ENCODE measurements at regions not wholly inside any gene's neighbourhood (a gene's known extent, or its start where the extent isn't known, plus 50 kb on each side); places are given as distances from the start of the nearest gene placed in this dataset.
"Not testable (repeated sequence)": the region's sequence is repeated elsewhere in the genome, so short reads cannot be mapped to it uniquely, and the experiment has no call there.

DNA sequence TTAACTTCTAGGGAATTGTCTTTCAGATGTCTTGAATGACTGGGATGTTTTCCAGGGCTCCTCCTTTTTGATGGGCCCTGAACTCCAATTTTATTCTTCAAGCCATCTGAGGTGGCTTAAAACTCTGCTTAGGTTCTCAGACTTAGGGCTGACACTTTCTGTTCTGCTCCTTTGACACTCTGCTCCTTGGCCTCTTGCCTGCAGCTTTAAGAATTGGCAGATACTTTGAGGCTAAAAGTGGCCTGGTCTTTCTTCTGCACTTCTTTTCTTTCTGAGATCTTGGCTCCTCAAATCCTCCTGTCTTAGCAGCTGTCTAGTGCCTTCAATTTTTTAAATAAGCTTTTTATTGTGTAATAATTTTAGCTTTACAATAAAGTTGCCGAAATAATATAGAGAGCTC lies 294.6 kb downstream of the RPS6KC1 start:
- peaks cover 11% of the 10 kb centered on the region for H3K27me3 Mint-ChIP-seq (ENCODE audit: low read depth)
- no peaks in the 10 kb centered on the region for H3K4me1 Mint-ChIP-seq (ENCODE audit: low read depth)
- no peak for DNase-seq
- H3K36me3 Mint-ChIP-seq (ENCODE audit: low read depth), result no peaks in the 10 kb centered on the region
- H3K9me3 Mint-ChIP-seq, result no peaks in the 10 kb centered on the region
- CTCF ChIA-PET, result no interaction called here
- intact Hi-C loops (cut with micrococcal nuclease), result no loop called here
- no peak overlapping the region for H3K27ac Mint-ChIP-seq
- no peak overlapping the region for H3K4me3 Mint-ChIP-seq

GRCh38 chr1:213357403-213357802 lies 306.4 kb downstream of the RPS6KC1 start:
- no peak for DNase-seq
- Mint-ChIP-seq H3K4me1 (ENCODE audit: low read depth) (no peaks in the 10 kb centered on the region), H3K27me3 (ENCODE audit: low read depth) (peaks cover 2% of the 10 kb centered on the region), H3K4me3 (no peak overlapping the region), H3K27ac (no peak overlapping the region), H3K36me3 (ENCODE audit: low read depth) (no peaks in the 10 kb centered on the region), H3K9me3 (no peaks in the 10 kb centered on the region)
- CTCF ChIA-PET, result no interaction called here
- intact Hi-C loops (cut with micrococcal nuclease), result loop anchor here (10.0 kb wide), 1 partner anchor 113 kb away; no protein-coding TSS in a partner anchor

- intact Hi-C loops (cut with micrococcal nuclease), result loop anchor here (10.0 kb wide), 1 partner anchor 114 kb away; no protein-coding TSS in a partner anchor
- not testable (repeated sequence) for H3K36me3 Mint-ChIP-seq (ENCODE audit: low read depth)
Measured at GRCh38 chr1:213358368-213358767, 307.3 kb downstream of the RPS6KC1 start.

DNA sequence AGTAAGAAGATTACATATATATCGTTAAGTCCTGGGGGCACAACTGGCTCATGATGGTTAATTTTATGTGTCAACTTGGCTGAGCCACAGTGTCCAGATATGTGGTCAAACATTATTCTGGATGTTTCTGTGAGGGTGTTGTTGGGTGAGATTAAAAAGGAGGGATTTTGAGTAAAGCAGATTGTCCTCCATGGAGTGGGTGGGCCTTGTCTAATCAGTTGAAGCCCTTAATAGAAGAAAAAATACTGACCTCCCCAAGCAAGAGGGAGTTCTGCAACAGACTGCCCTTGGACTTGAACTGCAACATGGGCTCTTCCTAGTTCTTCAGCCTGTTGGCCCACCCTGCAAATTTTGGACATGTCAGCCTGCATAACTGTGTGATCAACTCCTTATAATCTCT lies 311.6 kb downstream of the RPS6KC1 start:
- no peaks in the 10 kb centered on the region for H3K9me3 Mint-ChIP-seq
- CTCF ChIA-PET, result no interaction called here
- no peak for DNase-seq
- H3K4me3 Mint-ChIP-seq, result no peak overlapping the region
- intact Hi-C loops (cut with micrococcal nuclease), result no loop called here
- H3K27ac Mint-ChIP-seq, result no peak overlapping the region
- no peaks in the 10 kb centered on the region for H3K27me3 Mint-ChIP-seq (ENCODE audit: low read depth)
- no peaks in the 10 kb centered on the region for H3K36me3 Mint-ChIP-seq (ENCODE audit: low read depth)
- no peaks in the 10 kb centered on the region for H3K4me1 Mint-ChIP-seq (ENCODE audit: low read depth)

More at GRCh38 chr1:213358368-213358767, 307.3 kb downstream of the RPS6KC1 start:
- H3K27ac Mint-ChIP-seq; H3K9me3 Mint-ChIP-seq; DNase-seq; H3K4me3 Mint-ChIP-seq; H3K27me3 Mint-ChIP-seq (ENCODE audit: low read depth); H3K4me1 Mint-ChIP-seq (ENCODE audit: low read depth); CTCF ChIA-PET: not testable (repeated sequence)

DNA sequence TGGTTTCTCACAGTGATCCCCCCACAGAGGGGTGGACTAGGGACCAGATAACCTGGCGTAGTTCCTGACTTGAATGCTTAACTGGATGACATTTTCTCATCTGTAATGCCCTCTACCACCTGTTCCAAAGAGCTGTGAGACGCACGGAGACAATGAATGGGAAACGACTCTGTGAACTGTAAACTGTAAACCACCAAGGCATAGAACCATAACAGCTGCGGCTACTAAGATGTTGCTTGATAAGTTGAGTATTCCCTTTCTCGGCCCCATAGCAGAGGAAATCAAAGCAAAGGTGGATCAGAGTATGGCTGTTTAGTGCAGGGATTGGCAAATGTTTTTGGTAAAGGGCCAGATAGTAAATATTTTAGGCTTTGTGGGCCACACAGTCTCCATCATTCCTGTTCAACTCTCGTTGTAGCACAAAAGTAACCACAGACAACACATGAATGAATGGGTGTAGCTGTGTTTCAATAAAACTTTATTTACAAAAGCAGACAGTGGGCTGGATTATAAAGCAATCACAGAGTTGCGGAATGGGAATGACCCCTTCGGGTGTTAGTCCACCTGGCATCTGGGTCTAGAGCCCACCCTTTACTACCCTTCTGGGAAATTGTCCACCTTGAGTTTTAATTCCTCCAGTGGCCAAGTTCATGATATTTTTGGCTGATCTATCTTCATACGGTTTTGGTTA lies 315.2 kb downstream of the RPS6KC1 start:
- CTCF ChIA-PET, result no interaction called here
- H3K27me3 Mint-ChIP-seq (ENCODE audit: low read depth), result no peaks in the 10 kb centered on the region
- no peak overlapping the region for H3K27ac Mint-ChIP-seq
- no peak for DNase-seq
- no peaks in the 10 kb centered on the region for H3K4me1 Mint-ChIP-seq (ENCODE audit: low read depth)
- no peak overlapping the region for H3K4me3 Mint-ChIP-seq
- H3K9me3 Mint-ChIP-seq, result no peaks in the 10 kb centered on the region
- intact Hi-C loops (cut with micrococcal nuclease), result no loop called here
- H3K36me3 Mint-ChIP-seq (ENCODE audit: low read depth), result no peaks in the 10 kb centered on the region

GRCh38 chr1:213369465-213369864 lies 318.4 kb downstream of the RPS6KC1 start:
- Mint-ChIP-seq H3K9me3 (no peaks in the 10 kb centered on the region), H3K27me3 (ENCODE audit: low read depth) (no peaks in the 10 kb centered on the region), H3K36me3 (ENCODE audit: low read depth) (no peaks in the 10 kb centered on the region), H3K4me1 (ENCODE audit: low read depth) (no peaks in the 10 kb centered on the region), H3K27ac (no peak overlapping the region), H3K4me3 (no peak overlapping the region)
- intact Hi-C loops (cut with micrococcal nuclease), result no loop called here
- no peak for DNase-seq
- CTCF ChIA-PET, result no interaction called here

DNA sequence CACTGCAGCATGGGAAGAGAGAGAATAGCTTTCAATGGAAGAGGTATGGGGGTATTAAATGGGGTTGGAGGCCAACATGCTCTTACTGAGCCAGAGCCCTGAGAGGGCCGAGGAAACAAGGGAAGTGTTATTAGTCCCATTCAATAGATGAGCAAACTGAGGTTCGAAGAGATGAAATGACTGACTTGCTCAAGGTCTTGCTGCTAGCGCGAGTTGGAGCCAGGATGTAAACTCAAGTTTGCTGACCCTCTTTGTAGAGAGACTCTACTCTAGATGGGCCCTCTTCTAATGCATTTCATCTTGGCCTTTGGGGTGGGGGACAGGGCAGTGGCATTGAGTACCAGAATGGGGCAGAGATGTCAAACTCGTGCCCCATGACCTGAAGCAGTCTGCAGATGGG lies 319.5 kb downstream of the RPS6KC1 start:
- Mint-ChIP-seq H3K27ac (no peak overlapping the region), H3K9me3 (no peaks in the 10 kb centered on the region), H3K4me3 (no peak overlapping the region), H3K4me1 (ENCODE audit: low read depth) (no peaks in the 10 kb centered on the region), H3K36me3 (ENCODE audit: low read depth) (no peaks in the 10 kb centered on the region), H3K27me3 (ENCODE audit: low read depth) (no peaks in the 10 kb centered on the region)
- CTCF ChIA-PET, result no interaction called here
- DNase-seq, result no peak
- intact Hi-C loops (cut with micrococcal nuclease), result loop anchor here (5.0 kb wide), 3 partner anchors 248 to 617 kb away; partner anchors contain the start of gene PROX1

- CTCF ChIA-PET, result no interaction called here
- no peak for DNase-seq
- H3K9me3 Mint-ChIP-seq, result no peaks in the 10 kb centered on the region
- H3K27me3 Mint-ChIP-seq (ENCODE audit: low read depth), result no peaks in the 10 kb centered on the region
- no peak overlapping the region for H3K4me3 Mint-ChIP-seq
- H3K27ac Mint-ChIP-seq, result no peak overlapping the region
- no peaks in the 10 kb centered on the region for H3K36me3 Mint-ChIP-seq (ENCODE audit: low read depth)
- H3K4me1 Mint-ChIP-seq (ENCODE audit: low read depth), result no peaks in the 10 kb centered on the region
- intact Hi-C loops (cut with micrococcal nuclease), result loop anchor here (5.0 kb wide), 3 partner anchors 249 to 616 kb away; partner anchors contain the start of gene PROX1
Measured at GRCh38 chr1:213371525-213371846, 320.4 kb downstream of the RPS6KC1 start.

DNA sequence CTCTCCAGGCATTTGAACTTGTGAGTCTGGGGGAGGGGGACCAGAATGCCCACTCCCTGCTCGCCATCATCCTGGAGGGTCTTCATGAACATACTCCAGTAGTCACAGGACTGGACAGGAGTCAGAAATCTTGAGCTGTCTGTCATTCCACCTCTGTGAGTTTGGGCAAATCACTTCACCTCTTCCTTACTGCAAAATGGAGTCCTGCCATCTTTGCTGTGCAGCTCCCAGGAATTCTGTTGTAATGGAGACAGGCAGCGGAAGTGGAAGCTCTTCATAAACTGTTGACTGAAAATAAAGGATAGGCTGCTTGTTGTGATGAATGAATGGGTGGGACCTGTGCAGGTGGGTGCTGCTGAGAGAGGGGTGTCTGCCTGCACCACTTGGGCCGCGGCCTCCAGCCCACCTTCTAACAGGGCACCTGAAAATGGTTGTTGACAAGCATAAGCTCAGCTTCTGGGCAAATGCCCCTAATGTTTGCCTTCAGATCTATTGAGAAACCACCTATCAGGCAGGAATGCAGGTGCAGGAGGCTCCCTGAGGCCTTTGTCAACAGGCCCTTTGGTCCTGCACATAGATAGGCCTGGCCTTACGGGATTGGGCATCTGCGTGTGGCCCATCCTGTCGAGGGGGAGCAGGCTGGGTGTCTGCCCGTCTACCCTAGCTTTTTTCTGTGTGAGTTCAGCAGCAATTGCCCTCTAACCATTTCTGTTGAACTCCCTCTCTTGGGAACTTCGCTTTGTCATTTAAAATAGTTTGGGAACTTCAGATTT lies 321.0 kb downstream of the RPS6KC1 start:
- H3K36me3 Mint-ChIP-seq (ENCODE audit: low read depth), result no peaks in the 10 kb centered on the region
- H3K27ac Mint-ChIP-seq, result no peak overlapping the region
- no peak overlapping the region for H3K4me3 Mint-ChIP-seq
- intact Hi-C loops (cut with micrococcal nuclease), result loop anchor here (5.0 kb wide), 3 partner anchors 250 to 615 kb away; partner anchors contain the start of gene PROX1
- H3K27me3 Mint-ChIP-seq (ENCODE audit: low read depth), result no peaks in the 10 kb centered on the region
- DNase-seq, result no peak
- CTCF ChIA-PET, result interaction anchor here (1.1 kb wide), 1 partner anchor 97 kb away, joined by 4 read pairs; no protein-coding TSS in a partner anchor
- H3K4me1 Mint-ChIP-seq (ENCODE audit: low read depth), result no peaks in the 10 kb centered on the region
- H3K9me3 Mint-ChIP-seq, result no peaks in the 10 kb centered on the region

DNA sequence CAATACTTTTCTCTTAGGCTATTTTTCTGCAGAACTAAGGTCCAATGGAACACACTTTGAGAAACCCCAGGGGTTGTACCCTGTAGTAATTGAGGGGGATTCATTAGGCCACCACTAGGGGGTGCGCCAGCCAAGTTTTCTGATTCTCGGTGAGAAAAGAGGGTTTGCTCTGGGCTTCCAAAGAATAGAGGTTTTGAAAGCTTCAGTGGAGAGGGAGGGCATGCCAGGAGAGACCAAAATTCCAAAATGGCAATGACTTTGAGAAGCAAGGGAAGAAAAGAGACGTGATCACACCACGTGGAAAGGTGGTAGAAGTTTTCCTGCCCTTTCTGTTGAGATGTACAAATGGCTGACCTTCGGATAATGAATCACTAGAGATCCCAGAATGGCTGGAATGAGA lies 323.3 kb downstream of the RPS6KC1 start:
- Mint-ChIP-seq H3K4me3 (no peak overlapping the region), H3K27ac (no peak overlapping the region), H3K9me3 (no peaks in the 10 kb centered on the region), H3K4me1 (ENCODE audit: low read depth) (no peaks in the 10 kb centered on the region), H3K27me3 (ENCODE audit: low read depth) (no peaks in the 10 kb centered on the region), H3K36me3 (ENCODE audit: low read depth) (no peaks in the 10 kb centered on the region)
- intact Hi-C loops (cut with micrococcal nuclease), result loop anchor here (1.0 to 5.0 kb wide), 6 partner anchors 252 to 954 kb away; partner anchors contain the start of gene PROX1
- CTCF ChIA-PET, result interaction anchor here (1.8 kb wide), 1 partner anchor 250 kb away, joined by 7 read pairs; no protein-coding TSS in a partner anchor
- peak; percentile 78 for DNase-seq

GRCh38 chr1:213375002-213375401 lies 324.0 kb downstream of the RPS6KC1 start:
- CTCF ChIA-PET, result no interaction called here
- Mint-ChIP-seq H3K27me3 (ENCODE audit: low read depth) (no peaks in the 10 kb centered on the region), H3K36me3 (ENCODE audit: low read depth) (no peaks in the 10 kb centered on the region), H3K4me3 (no peak overlapping the region), H3K27ac (no peak overlapping the region), H3K9me3 (no peaks in the 10 kb centered on the region), H3K4me1 (ENCODE audit: low read depth) (no peaks in the 10 kb centered on the region)
- DNase-seq, result no peak
- intact Hi-C loops (cut with micrococcal nuclease), result loop anchor here (2.0 kb wide), 1 partner anchor 954 kb away; no protein-coding TSS in a partner anchor

- no peaks in the 10 kb centered on the region for H3K4me1 Mint-ChIP-seq (ENCODE audit: low read depth)
- intact Hi-C loops (cut with micrococcal nuclease), result no loop called here
- H3K9me3 Mint-ChIP-seq, result no peaks in the 10 kb centered on the region
- CTCF ChIA-PET, result interaction anchor here (0.7 kb wide), 1 partner anchor 56 kb away, joined by 3 read pairs; no protein-coding TSS in a partner anchor
- no peak overlapping the region for H3K27ac Mint-ChIP-seq
- no peaks in the 10 kb centered on the region for H3K27me3 Mint-ChIP-seq (ENCODE audit: low read depth)
- DNase-seq, result no peak
- H3K4me3 Mint-ChIP-seq, result no peak overlapping the region
- H3K36me3 Mint-ChIP-seq (ENCODE audit: low read depth), result no peaks in the 10 kb centered on the region
Measured at GRCh38 chr1:213376862-213377372, 325.9 kb downstream of the RPS6KC1 start.
